BE2C (cell line): ENCODE measurements at regions not wholly inside any gene's neighbourhood (a gene's known extent, or its start where the extent isn't known, plus 50 kb on each side); places are given as distances from the start of the nearest gene placed in this dataset.

ENCODE experiments used
- DNase-seq: peaks from one replicate; pipeline ENCODE4 v3.0.0-alpha.2; 2020
- H3K27me3 ChIP-seq: fragments of 250-450 bp; sonication (Bioruptor Pico); 2 replicates; pipeline ENCODE4 v1.5.1; 2020; ENCODE audit warnings: mild to moderate bottlenecking
- H3K36me3 ChIP-seq: fragments of 250-450 bp; sonication (Bioruptor Pico); 2 replicates; pipeline ENCODE4 v1.5.1; 2020; ENCODE audit warnings: mild to moderate bottlenecking
- H3K4me1 ChIP-seq: fragments of 250-450 bp; sonication (Bioruptor Pico); 2 replicates; pipeline ENCODE4 v1.5.1; 2020
- H3K4me3 ChIP-seq: 2 replicates; pipeline ENCODE4 v1.5.1; 2011; ENCODE audit warnings: low read depth, low read length
- H3K9me3 ChIP-seq: fragments of 250-450 bp; sonication (Bioruptor Pico); 2 replicates; pipeline ENCODE4 v1.5.1; 2020
- CTCF ChIP-seq: IDR thresholded peaks from 2 replicates; pipeline ENCODE4 v1.5.1; 2012; ENCODE audit warnings: mild to moderate bottlenecking, low read depth, low read length

GRCh38 chr3:106058475-106058874, 189.7 kb upstream of the CBLB start:
- no peak for DNase-seq
- no peaks in the 10 kb centered on the region for H3K27me3 ChIP-seq
- TF ChIP-seq CTCF, result no peak
- H3K9me3 ChIP-seq, result no peaks in the 10 kb centered on the region
- no peak overlapping the region for H3K4me3 ChIP-seq
- no peaks in the 10 kb centered on the region for H3K36me3 ChIP-seq
- peaks cover 3% of the 10 kb centered on the region; the same call in 1 of the 2 replicates for H3K4me1 ChIP-seq

- TF ChIP-seq CTCF, result no peak
- Histone ChIP-seq H3K27me3 (no peaks in the 10 kb centered on the region), H3K4me1 (peaks cover 3% of the 10 kb centered on the region; the same call in 1 of the 2 replicates), H3K4me3 (no peak overlapping the region), H3K9me3 (no peaks in the 10 kb centered on the region), H3K36me3 (no peaks in the 10 kb centered on the region)
- DNase-seq, result no peak
Observed at GRCh38 chr3:106059953-106060517, 191.2 kb upstream of the CBLB start.

DNA sequence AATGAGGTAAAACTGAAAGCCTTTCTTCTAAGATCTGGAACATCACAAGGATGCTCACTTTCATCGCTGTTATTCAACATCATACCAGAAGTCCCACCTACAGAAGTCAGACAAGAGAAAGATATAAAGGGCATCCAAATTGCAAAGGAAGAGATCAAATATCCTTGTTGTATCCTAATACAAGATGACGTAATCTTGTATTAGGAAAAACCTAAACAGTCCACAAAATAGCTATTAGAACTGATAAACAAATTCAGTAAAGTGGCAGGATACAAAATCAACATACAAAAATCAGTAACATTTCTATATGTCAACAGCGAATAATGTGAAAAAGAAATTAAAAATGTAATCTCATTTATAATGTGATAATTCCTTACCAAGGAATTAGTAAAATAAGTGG, 195.1 kb upstream of the CBLB start:
- H3K27me3 ChIP-seq, result no peaks in the 10 kb centered on the region
- TF ChIP-seq CTCF, result no peak
- DNase-seq, result no peak
- H3K36me3 ChIP-seq, result no peaks in the 10 kb centered on the region
- H3K4me1 ChIP-seq, result peaks cover 7% of the 10 kb centered on the region
- H3K9me3 ChIP-seq, result no peaks in the 10 kb centered on the region
- H3K4me3 ChIP-seq, result no peak overlapping the region

- no peak for DNase-seq
- Histone ChIP-seq H3K4me3 (no peak overlapping the region), H3K9me3 (no peaks in the 10 kb centered on the region), H3K27me3 (no peaks in the 10 kb centered on the region), H3K4me1 (peaks cover 4% of the 10 kb centered on the region), H3K36me3 (no peaks in the 10 kb centered on the region)
- no peak for TF ChIP-seq CTCF
Observed at GRCh38 chr3:106065831-106066230, 197.0 kb upstream of the CBLB start.

GRCh38 chr3:106067711-106068110, 198.9 kb upstream of the CBLB start:
- H3K9me3 ChIP-seq, result no peaks in the 10 kb centered on the region
- H3K27me3 ChIP-seq, result no peaks in the 10 kb centered on the region
- TF ChIP-seq CTCF, result no peak
- no peaks in the 10 kb centered on the region for H3K36me3 ChIP-seq
- DNase-seq, result no peak
- no peak overlapping the region for H3K4me3 ChIP-seq
- H3K4me1 ChIP-seq, result peaks cover 4% of the 10 kb centered on the region

DNA sequence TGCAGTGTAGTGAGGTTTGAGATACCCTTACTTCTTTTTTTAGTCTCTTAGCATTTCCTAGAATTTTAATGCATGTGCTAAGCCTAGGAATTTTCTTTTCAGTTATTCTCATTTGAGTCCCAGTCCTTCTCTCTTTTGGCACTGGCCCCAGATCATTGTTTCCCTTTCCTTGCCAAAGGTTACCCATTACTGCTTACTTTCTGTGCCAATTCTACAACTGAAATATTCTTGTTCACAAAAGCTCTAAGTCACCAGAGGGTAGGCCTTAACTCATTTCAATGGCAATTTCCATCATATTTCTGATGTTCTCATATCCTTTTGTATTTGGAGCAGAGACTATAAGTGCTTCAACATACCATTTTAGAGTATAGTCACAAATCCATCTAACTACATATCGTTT, 199.6 kb upstream of the CBLB start:
- Histone ChIP-seq H3K36me3 (no peaks in the 10 kb centered on the region), H3K4me3 (no peak overlapping the region), H3K4me1 (peaks cover 4% of the 10 kb centered on the region), H3K27me3 (no peaks in the 10 kb centered on the region), H3K9me3 (no peaks in the 10 kb centered on the region)
- no peak for TF ChIP-seq CTCF
- no peak for DNase-seq
